HEK293 (cell line): ENCODE measurements at regions not wholly inside any gene's neighbourhood (a gene's known extent, or its start where the extent isn't known, plus 50 kb on each side); places are given as distances from the start of the nearest gene placed in this dataset.

Experiments used
- CTCF ChIA-PET: fragments of 350-600 bp; formaldehyde crosslinking; extraction: SDS; loops from one replicate; lab custom pipeline; 2021; ENCODE audit warnings: antibody characterized with exemption; lab: Yijun Ruan, JAX
- POLR2A ChIA-PET: fragments of 300-600 bp; formaldehyde crosslinking; extraction: SDS; loops from one replicate; lab custom pipeline; 2020; ENCODE audit warnings: antibody characterized with exemption, inconsistent platforms; lab: Yijun Ruan, JAX
- H3K27ac ChIP-seq: fragments of 200-500 bp; sonication (Bioruptor generic); 2 replicates; pipeline ENCODE4 v1.5.1; 2014; ENCODE audit warnings: low read depth, low read length, control low read depth, inconsistent platforms; ENCODE audit errors: extremely low read depth
- H3K36me3 ChIP-seq, 2 experiments: fragments of 200-500 bp in 1 of 2; sonication (Bioruptor generic) in 1 of 2; 1 replicate in 1 of 2; 2 replicates in 1 of 2; pipeline ENCODE4 v1.5.1; 2014 to 2017; ENCODE audit warnings: inconsistent platforms in 2 of 2, low read length in 2 of 2; ENCODE audit not compliant: control insufficient read depth in 2 of 2, insufficient read depth in 1 of 2
- H3K4me1 ChIP-seq: fragments of 200-500 bp; sonication (Bioruptor generic); 2 replicates; pipeline ENCODE4 v1.5.1; 2014; ENCODE audit warnings: mild to moderate bottlenecking, low read length, inconsistent platforms; ENCODE audit not compliant: control insufficient read depth, insufficient read depth
- H3K4me3 ChIP-seq: 2 replicates; pipeline ENCODE4 v1.5.1; 2011; ENCODE audit warnings: low read depth, mild to moderate bottlenecking, control low read depth, low read length, moderate library complexity
- H3K9me3 ChIP-seq: fragments of 200-500 bp; sonication (Bioruptor generic); 2 replicates; pipeline ENCODE4 v1.5.1; 2014; ENCODE audit warnings: low read depth, low read length, inconsistent platforms; ENCODE audit not compliant: control insufficient read depth, insufficient read depth
- BCL11A ChIP-seq: fragments of 450-650 bp; formaldehyde crosslinking; IDR thresholded peaks from 2 replicates; pipeline ENCODE4 v1.5.1; 2016; ENCODE audit warnings: low read depth, missing biosample characterization, missing genetic modification characterization
- EGR2 ChIP-seq: fragments of 450-650 bp; formaldehyde crosslinking; IDR thresholded peaks from 2 replicates; pipeline ENCODE4 v1.5.1; 2016; ENCODE audit warnings: low read depth, missing biosample characterization, missing genetic modification characterization
- PRDM6 ChIP-seq: fragments of 450-650 bp; formaldehyde crosslinking; IDR thresholded peaks from 2 replicates; pipeline ENCODE4 v1.5.1; 2017; ENCODE audit warnings: missing biosample characterization, missing genetic modification characterization
- SP3 ChIP-seq: fragments of 450-650 bp; formaldehyde crosslinking; IDR thresholded peaks from 2 replicates; pipeline ENCODE4 v1.5.1; 2016; ENCODE audit warnings: missing biosample characterization, missing genetic modification characterization
- ZBTB17 ChIP-seq: fragments of 450-650 bp; formaldehyde crosslinking; IDR thresholded peaks from 2 replicates; pipeline ENCODE4 v1.5.1; 2016; ENCODE audit warnings: missing biosample characterization, missing genetic modification characterization
- ZBTB48 ChIP-seq: fragments of 450-650 bp; formaldehyde crosslinking; IDR thresholded peaks from 2 replicates; pipeline ENCODE4 v1.5.1; 2016; ENCODE audit warnings: missing biosample characterization, missing genetic modification characterization
- ZFHX2 ChIP-seq: fragments of 450-650 bp; formaldehyde crosslinking; conservative IDR thresholded peaks from 2 replicates; pipeline ENCODE4 v1.5.1; 2016; ENCODE audit warnings: missing biosample characterization, missing genetic modification characterization
- ZNF10 ChIP-seq: fragments of 450-650 bp; formaldehyde crosslinking; IDR thresholded peaks from 2 replicates; pipeline ENCODE4 v1.5.1; 2017; ENCODE audit warnings: missing biosample characterization, missing genetic modification characterization
- ZNF132 ChIP-seq: fragments of 450-650 bp; formaldehyde crosslinking; IDR thresholded peaks from 2 replicates; pipeline ENCODE4 v1.5.1; 2017; ENCODE audit warnings: missing biosample characterization, missing genetic modification characterization, borderline replicate concordance
- ZNF248 ChIP-seq: fragments of 450-650 bp; formaldehyde crosslinking; IDR thresholded peaks from 2 replicates; pipeline ENCODE4 v1.5.1; 2017; ENCODE audit warnings: missing biosample characterization, missing genetic modification characterization
- ZNF266 ChIP-seq: fragments of 450-650 bp; formaldehyde crosslinking; IDR thresholded peaks from 2 replicates; pipeline ENCODE4 v1.5.1; 2016; ENCODE audit warnings: missing biosample characterization, missing genetic modification characterization, low read depth
- ZNF302 ChIP-seq: fragments of 450-650 bp; formaldehyde crosslinking; IDR thresholded peaks from 2 replicates; pipeline ENCODE4 v1.5.1; 2016; ENCODE audit warnings: missing biosample characterization, missing genetic modification characterization, low read depth
- ZNF362 ChIP-seq: fragments of 450-650 bp; formaldehyde crosslinking; IDR thresholded peaks from 2 replicates; pipeline ENCODE4 v1.5.1; 2016; ENCODE audit warnings: missing biosample characterization, missing genetic modification characterization
- ZNF366 ChIP-seq: fragments of 450-650 bp; formaldehyde crosslinking; conservative IDR thresholded peaks from 2 replicates; pipeline ENCODE4 v1.5.1; 2016; ENCODE audit warnings: missing biosample characterization, missing genetic modification characterization
- ZNF394 ChIP-seq: fragments of 450-650 bp; formaldehyde crosslinking; IDR thresholded peaks from 2 replicates; pipeline ENCODE4 v1.5.1; 2016; ENCODE audit warnings: missing biosample characterization, missing genetic modification characterization, mild to moderate bottlenecking, moderate library complexity, borderline replicate concordance
- ZNF529 ChIP-seq: fragments of 450-650 bp; formaldehyde crosslinking; IDR thresholded peaks from 2 replicates; pipeline ENCODE4 v1.5.1; 2017; ENCODE audit warnings: missing genetic modification characterization, missing biosample characterization; ENCODE audit not compliant: insufficient replicate concordance
- ZNF544 ChIP-seq: fragments of 450-650 bp; formaldehyde crosslinking; IDR thresholded peaks from 2 replicates; pipeline ENCODE4 v1.5.0; 2017; ENCODE audit warnings: missing biosample characterization, missing genetic modification characterization
- ZNF549 ChIP-seq: fragments of 450-650 bp; IDR thresholded peaks from 2 replicates; pipeline ENCODE4 v1.5.1; 2018; ENCODE audit warnings: missing biosample characterization, missing genetic modification characterization, mild to moderate bottlenecking, inconsistent platforms, moderate library complexity
- ZNF610 ChIP-seq: fragments of 450-650 bp; formaldehyde crosslinking; IDR thresholded peaks from 2 replicates; pipeline ENCODE4 v1.5.1; 2016; ENCODE audit warnings: missing biosample characterization, missing genetic modification characterization, borderline replicate concordance
- ZNF624 ChIP-seq: fragments of 450-650 bp; formaldehyde crosslinking; IDR thresholded peaks from 2 replicates; pipeline ENCODE4 v1.5.1; 2017; ENCODE audit warnings: missing biosample characterization, missing genetic modification characterization
- ZNF701 ChIP-seq: fragments of 450-650 bp; formaldehyde crosslinking; IDR thresholded peaks from 2 replicates; pipeline ENCODE4 v1.5.1; 2016; ENCODE audit warnings: missing biosample characterization, missing genetic modification characterization
- ZNF785 ChIP-seq: fragments of 450-650 bp; formaldehyde crosslinking; IDR thresholded peaks from 2 replicates; pipeline ENCODE4 v1.5.1; 2016; ENCODE audit warnings: missing biosample characterization, missing genetic modification characterization
- TF ChIP-seq, protein P1 (sequence below): fragments of 450-650 bp; formaldehyde crosslinking; IDR thresholded peaks from 2 replicates; pipeline ENCODE4 v1.5.1; 2016; ENCODE audit warnings: missing biosample characterization, missing genetic modification characterization
- TF ChIP-seq, protein P2 (sequence below): fragments of 450-650 bp; IDR thresholded peaks from 2 replicates; pipeline ENCODE4 v1.5.1; 2018; ENCODE audit warnings: missing biosample characterization, mild to moderate bottlenecking, missing genetic modification characterization

- Histone ChIP-seq H3K9me3 (no peaks in the 10 kb centered on the region), H3K36me3 (no peaks in the 10 kb centered on the region), H3K27ac (no peak overlapping the region), H3K4me3 (no peak overlapping the region), H3K4me1 (no peaks in the 10 kb centered on the region)
- peak; percentile 87 for TF ChIP-seq ZNF366 (tag by site-specific recombination)
- peak; percentile 53; the same call in 1 of the 2 replicates for TF ChIP-seq EGR2 (tag by site-specific recombination)
- TF ChIP-seq ZNF302 (tag by site-specific recombination) = no peak
- TF ChIP-seq ZFHX2 (tag by site-specific recombination) = 0 out of 2 replicates have a peak, but pooled peaks have one; percentile 5
- TF ChIP-seq ZBTB17 = peak; percentile 95
- ChIA-PET CTCF (no interaction called here), POLR2A (no interaction called here)
Observed at GRCh38 chr20:50301165-50301564, 110.5 kb downstream of the CEBPB start.

DNA sequence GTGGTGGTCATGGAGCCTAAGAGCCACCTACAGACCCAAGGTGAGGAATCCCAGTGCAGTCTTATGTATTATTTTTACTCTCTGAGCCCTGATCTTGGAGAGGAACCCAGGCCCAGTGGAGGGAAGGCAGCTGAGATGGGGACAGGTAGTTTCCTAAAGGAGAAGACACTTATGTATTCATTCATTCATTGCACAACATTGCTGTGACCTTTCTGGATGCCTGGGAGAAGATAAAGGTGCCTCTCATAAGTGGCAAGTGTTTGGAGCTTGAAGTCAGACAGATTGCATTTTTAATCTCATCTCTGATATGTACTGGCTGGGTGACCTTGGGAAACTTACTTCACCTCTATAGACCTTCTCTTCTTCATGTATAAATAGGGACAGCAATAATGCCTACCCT, 111.1 kb downstream of the CEBPB start:
- Histone ChIP-seq H3K36me3 (no peaks in the 10 kb centered on the region), H3K4me3 (no peak overlapping the region), H3K4me1 (no peaks in the 10 kb centered on the region), H3K9me3 (no peaks in the 10 kb centered on the region), H3K27ac (no peak overlapping the region)
- TF ChIP-seq, protein P1, sequence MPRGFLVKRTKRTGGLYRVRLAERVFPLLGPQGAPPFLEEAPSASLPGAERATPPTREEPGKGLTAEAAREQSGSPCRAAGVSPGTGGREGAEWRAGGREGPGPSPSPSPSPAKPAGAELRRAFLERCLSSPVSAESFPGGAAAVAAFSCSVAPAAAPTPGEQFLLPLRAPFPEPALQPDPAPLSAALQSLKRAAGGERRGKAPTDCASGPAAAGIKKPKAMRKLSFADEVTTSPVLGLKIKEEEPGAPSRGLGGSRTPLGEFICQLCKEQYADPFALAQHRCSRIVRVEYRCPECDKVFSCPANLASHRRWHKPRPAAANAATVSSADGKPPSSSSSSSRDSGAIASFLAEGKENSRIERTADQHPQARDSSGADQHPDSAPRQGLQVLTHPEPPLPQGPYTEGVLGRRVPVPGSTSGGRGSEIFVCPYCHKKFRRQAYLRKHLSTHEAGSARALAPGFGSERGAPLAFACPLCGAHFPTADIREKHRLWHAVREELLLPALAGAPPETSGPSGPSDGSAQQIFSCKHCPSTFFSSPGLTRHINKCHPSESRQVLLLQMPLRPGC (tag by site-specific recombination) = no peak
- TF ChIP-seq ZNF544 (tag by site-specific recombination) = no peak
- TF ChIP-seq ZNF549 (tag by site-specific recombination) = no peak
- no peak for TF ChIP-seq ZNF610 (tag by site-specific recombination)
- no peak for TF ChIP-seq BCL11A (tag by site-specific recombination)
- no peak for TF ChIP-seq ZNF248 (tag by site-specific recombination)
- no peak for TF ChIP-seq ZBTB48 (tag by site-specific recombination)
- no peak for TF ChIP-seq ZNF362 (tag by site-specific recombination)
- TF ChIP-seq, protein P2, sequence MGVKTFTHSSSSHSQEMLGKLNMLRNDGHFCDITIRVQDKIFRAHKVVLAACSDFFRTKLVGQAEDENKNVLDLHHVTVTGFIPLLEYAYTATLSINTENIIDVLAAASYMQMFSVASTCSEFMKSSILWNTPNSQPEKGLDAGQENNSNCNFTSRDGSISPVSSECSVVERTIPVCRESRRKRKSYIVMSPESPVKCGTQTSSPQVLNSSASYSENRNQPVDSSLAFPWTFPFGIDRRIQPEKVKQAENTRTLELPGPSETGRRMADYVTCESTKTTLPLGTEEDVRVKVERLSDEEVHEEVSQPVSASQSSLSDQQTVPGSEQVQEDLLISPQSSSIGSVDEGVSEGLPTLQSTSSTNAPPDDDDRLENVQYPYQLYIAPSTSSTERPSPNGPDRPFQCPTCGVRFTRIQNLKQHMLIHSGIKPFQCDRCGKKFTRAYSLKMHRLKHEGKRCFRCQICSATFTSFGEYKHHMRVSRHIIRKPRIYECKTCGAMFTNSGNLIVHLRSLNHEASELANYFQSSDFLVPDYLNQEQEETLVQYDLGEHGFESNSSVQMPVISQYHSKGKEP = no peak
- no peak for TF ChIP-seq ZNF785
- TF ChIP-seq ZNF624 = no peak
- CTCF ChIA-PET = no interaction called here
- POLR2A ChIA-PET = no interaction called here

DNA sequence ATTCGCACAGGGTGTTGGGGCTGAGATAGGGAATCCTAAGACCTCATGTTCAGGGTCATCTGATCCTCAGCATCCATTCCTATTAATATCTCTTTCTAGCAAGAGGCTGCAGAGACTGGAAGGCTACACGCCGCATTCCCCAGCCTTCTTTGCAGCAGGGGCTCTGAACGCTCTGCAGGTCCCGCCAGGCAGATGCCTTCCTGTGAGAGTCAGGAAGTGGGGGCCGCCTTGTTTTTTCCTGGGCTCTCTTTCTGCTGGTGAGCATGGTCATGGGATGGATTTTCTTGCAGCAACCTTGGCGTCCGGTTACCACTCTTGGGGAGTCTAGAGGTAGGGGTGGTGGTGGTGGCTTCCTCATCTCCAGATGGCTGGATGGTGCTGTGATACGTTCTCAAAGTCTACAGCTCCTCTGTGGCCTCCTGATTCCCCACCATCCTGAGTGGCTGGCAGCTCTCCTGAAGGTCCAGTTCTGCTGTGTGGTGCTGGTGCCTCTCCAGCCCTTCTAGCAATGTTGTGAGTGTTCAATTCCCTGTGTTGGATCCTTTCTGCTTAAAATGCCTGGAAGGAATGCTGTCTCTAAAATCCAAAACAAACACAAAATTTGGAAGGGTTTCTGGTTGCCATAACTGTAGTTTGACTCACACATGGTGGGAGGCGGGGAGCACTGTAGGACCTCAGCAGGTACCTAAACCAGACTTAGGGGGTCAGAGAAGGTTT, 111.9 kb downstream of the CEBPB start:
- Histone ChIP-seq H3K27ac (no peak overlapping the region), H3K36me3 (no peaks in the 10 kb centered on the region), H3K9me3 (no peaks in the 10 kb centered on the region), H3K4me1 (no peaks in the 10 kb centered on the region), H3K4me3 (no peak overlapping the region)
- ChIA-PET CTCF (interaction anchor here (0.8 kb wide), 1 partner anchor 15 kb away, joined by 3 read pairs; no protein-coding TSS in a partner anchor), POLR2A (no interaction called here)
- TF ChIP-seq ZNF132 (tag by site-specific recombination) (no peak), ZNF394 (tag by site-specific recombination) (no peak), ZNF10 (tag by site-specific recombination) (no peak), ZNF266 (tag by site-specific recombination) (no peak), ZNF529 (no peak), PRDM6 (tag by site-specific recombination) (no peak), ZFHX2 (tag by site-specific recombination) (no peak), ZNF701 (no peak), SP3 (tag by site-specific recombination) (no peak)
